ENCODE measurements at regions not wholly inside any gene's neighbourhood (a gene's known extent, or its start where the extent isn't known, plus 50 kb on each side); places are given as distances from the start of the nearest gene placed in this dataset.
A peak's percentile ranks its signal among the peaks of the same experiment; 100 is the strongest.

GRCh38 chr5:54703133-54703532, 185.6 kb downstream of the SNX18 start:
- Mint-ChIP-seq H3K27ac (no peak overlapping the region), H3K36me3 (no peaks in the 10 kb centered on the region), H3K4me1 (peaks cover 32% of the 10 kb centered on the region), H3K9me3 (no peaks in the 10 kb centered on the region), H3K4me3 (no peak overlapping the region), H3K27me3 (no peaks in the 10 kb centered on the region)
- ATAC-seq = no peak

DNA sequence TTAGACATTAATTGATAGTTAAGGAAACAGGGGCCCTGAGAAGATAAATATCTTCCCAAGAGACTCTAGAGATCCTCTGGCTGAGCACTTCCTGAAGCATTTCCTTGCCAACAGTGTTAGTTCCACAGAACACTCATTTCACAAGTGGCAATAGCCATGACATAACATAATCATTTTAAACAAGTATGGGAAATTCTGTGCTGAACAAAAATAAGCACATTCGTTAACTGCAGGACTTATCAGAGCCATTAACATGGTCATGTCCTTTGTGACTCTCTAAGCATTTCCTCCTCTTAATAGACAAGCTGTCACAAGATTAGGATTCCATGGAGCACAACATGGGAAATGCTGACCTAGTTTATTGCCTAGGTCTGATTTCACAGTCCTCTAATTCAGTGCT, 184.9 kb downstream of the SNX18 start:
- H3K27me3 Mint-ChIP-seq = no peaks in the 10 kb centered on the region

DNA sequence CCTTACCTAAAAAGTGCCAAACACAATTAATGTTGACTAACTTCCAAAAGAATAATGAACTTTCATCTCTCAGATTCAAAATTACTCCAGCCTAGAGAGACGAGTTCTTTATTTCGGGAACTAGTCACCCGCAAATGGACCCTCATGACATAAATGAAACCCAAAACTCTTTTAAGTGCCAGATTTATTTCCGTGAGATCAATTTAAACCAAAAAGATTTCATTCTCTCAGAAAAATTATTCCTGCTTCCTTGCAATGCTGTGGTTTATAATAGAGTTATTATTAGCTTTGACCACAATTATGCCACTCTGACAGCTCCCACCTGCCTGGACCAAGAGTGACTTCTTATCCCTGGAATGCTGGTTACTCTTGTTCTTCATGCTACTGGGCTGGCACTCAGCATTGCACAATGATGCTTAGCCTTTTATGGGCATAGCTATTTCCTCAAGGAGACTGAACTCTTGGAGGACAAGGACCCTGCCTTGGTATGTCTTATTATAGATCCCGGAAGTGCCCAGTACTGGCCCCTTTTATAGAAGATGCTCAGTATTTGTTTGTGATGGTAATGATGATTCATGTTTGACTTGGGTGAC, 183.5 kb downstream of the SNX18 start:
- no peak overlapping the region for H3K4me3 Mint-ChIP-seq
- H3K9me3 Mint-ChIP-seq = no peaks in the 10 kb centered on the region

More for the DNA sequence above, 184.9 kb downstream of the SNX18 start:
- no peaks in the 10 kb centered on the region for H3K9me3 Mint-ChIP-seq
- no peaks in the 10 kb centered on the region for H3K36me3 Mint-ChIP-seq
- H3K27ac Mint-ChIP-seq = no peak overlapping the region
- H3K4me1 Mint-ChIP-seq = peaks cover 35% of the 10 kb centered on the region
- no peak overlapping the region for H3K4me3 Mint-ChIP-seq
- ATAC-seq = no peak

GRCh38 chr5:54696931-54697330, 179.4 kb downstream of the SNX18 start:
- Mint-ChIP-seq H3K4me3 (no peak overlapping the region), H3K4me1 (peaks cover 12% of the 10 kb centered on the region), H3K36me3 (peaks cover 3% of the 10 kb centered on the region), H3K27me3 (no peaks in the 10 kb centered on the region), H3K27ac (no peak overlapping the region), H3K9me3 (peaks cover 2% of the 10 kb centered on the region)
- ATAC-seq = no peak

More for the DNA sequence above, 183.5 kb downstream of the SNX18 start:
- Mint-ChIP-seq H3K27ac (no peak overlapping the region), H3K4me1 (peaks cover 22% of the 10 kb centered on the region), H3K27me3 (no peaks in the 10 kb centered on the region), H3K36me3 (no peaks in the 10 kb centered on the region)
- no peak for ATAC-seq

DNA sequence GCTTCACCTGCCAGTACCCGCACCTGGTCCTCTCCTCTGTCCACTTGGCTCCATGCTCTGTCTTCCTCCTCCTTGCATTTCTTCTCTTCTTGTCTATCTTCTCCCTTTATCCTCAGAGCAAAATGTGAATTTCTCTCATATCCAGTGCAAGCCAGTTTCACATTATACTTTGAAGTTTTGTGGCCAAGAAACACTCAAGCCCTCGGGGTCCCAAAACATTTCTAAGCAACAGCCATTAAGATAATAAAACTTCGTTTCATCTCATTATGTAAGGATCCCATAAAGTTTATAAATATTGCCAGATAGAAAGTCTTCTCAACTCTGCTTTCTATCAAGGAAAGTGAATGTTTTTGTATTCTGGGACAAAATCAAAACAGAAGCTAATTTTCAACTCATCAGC, 178.8 kb downstream of the SNX18 start:
- peaks cover 18% of the 10 kb centered on the region for H3K4me1 Mint-ChIP-seq
- peaks cover 6% of the 10 kb centered on the region for H3K36me3 Mint-ChIP-seq
- H3K27me3 Mint-ChIP-seq = no peaks in the 10 kb centered on the region
- H3K27ac Mint-ChIP-seq = no peak overlapping the region
- H3K4me3 Mint-ChIP-seq = no peak overlapping the region
- no peak for ATAC-seq
- peaks cover 3% of the 10 kb centered on the region for H3K9me3 Mint-ChIP-seq

- Mint-ChIP-seq H3K4me3 (no peak overlapping the region), H3K36me3 (peaks cover 6% of the 10 kb centered on the region), H3K27me3 (no peaks in the 10 kb centered on the region), H3K9me3 (peaks cover 3% of the 10 kb centered on the region), H3K27ac (no peak overlapping the region), H3K4me1 (peaks cover 28% of the 10 kb centered on the region)
- ATAC-seq = no peak
These were observed 177.8 kb downstream of the SNX18 start for GRCh38 chr5:54695198-54695966.

- Mint-ChIP-seq H3K4me1 (peaks cover 40% of the 10 kb centered on the region), H3K36me3 (peaks cover 6% of the 10 kb centered on the region), H3K9me3 (peaks cover 3% of the 10 kb centered on the region), H3K4me3 (no peak overlapping the region), H3K27ac (no peak overlapping the region), H3K27me3 (no peaks in the 10 kb centered on the region)
- ATAC-seq = no peak
These were observed 176.5 kb downstream of the SNX18 start for GRCh38 chr5:54693936-54694657.

DNA sequence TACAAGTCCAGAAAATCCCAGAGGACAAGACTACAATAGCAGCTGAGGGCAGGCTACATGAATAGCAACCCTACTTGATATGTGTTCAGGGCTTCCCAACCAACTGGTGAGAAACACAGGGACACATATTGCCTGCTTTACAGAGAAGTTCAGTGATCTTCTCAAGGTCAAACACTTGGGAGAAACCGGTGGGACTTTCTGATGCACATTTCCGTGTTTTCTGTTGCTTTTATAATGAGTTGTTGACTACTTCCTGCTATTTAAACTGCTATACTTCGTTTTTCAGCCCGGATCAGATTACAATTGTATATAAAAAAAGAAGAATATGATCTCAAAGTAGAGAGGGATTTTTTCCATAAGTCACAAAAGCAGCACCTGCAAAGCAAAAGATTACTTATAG, 175.1 kb downstream of the SNX18 start:
- no peak overlapping the region for H3K27ac Mint-ChIP-seq
- H3K4me3 Mint-ChIP-seq = no peak overlapping the region
- peaks cover 3% of the 10 kb centered on the region for H3K9me3 Mint-ChIP-seq
- H3K4me1 Mint-ChIP-seq = peaks cover 38% of the 10 kb centered on the region
- peaks cover 6% of the 10 kb centered on the region for H3K36me3 Mint-ChIP-seq
- ATAC-seq = no peak
- H3K27me3 Mint-ChIP-seq = no peaks in the 10 kb centered on the region

GRCh38 chr5:54691656-54692055, 174.1 kb downstream of the SNX18 start:
- H3K27me3 Mint-ChIP-seq = no peaks in the 10 kb centered on the region
- peaks cover 3% of the 10 kb centered on the region for H3K9me3 Mint-ChIP-seq
- peaks cover 6% of the 10 kb centered on the region for H3K36me3 Mint-ChIP-seq
- H3K4me1 Mint-ChIP-seq = peaks cover 38% of the 10 kb centered on the region
- H3K27ac Mint-ChIP-seq = peak overlapping the region; percentile 56
- H3K4me3 Mint-ChIP-seq = no peak overlapping the region
- ATAC-seq = peak; percentile 56

DNA sequence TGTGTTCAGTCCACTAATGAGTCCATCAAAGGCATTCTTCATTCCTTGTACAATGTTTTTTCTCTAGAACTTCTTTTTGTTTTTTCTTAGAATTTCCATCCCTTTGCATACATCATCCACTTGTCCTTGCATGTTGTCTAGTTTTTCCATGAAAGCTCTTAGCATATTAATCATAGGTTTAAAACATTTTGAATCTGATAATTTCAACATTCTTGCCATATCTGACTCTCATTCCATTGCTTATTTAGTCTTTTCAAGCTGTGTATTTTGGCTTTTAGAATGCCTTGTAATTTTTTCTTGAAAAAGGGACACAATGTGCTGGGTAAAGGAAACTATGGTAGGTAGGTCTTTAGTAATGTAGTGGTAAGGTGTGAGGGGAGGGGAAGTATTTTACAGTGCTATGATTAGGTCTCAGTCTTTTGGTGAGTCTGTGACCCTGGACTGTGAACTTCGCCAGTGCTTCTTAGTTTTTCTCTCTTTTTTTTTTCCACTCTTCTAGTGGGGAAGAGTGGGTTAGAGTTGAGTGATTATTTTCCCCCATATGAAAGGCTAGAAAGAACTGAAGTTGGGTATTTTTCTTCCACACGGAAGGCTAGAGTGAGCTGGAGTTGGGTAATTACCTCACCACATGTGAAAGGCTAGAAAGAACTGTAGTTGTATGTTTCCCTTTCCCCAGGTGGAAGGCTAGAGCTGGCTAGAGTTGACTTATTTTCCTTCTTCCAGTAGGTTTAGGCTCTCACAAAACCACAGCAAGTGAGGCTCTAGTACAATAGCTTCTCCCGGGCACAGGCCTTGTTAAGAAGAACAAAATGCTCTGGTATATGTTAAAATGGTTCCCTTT, 172.1 kb downstream of the SNX18 start:
- peak overlapping the region; percentile 56 for H3K27ac Mint-ChIP-seq
- H3K27me3 Mint-ChIP-seq = no peaks in the 10 kb centered on the region
- peaks cover 6% of the 10 kb centered on the region for H3K36me3 Mint-ChIP-seq
- H3K4me3 Mint-ChIP-seq = no peak overlapping the region
- H3K4me1 Mint-ChIP-seq = peaks cover 38% of the 10 kb centered on the region
- peaks cover 3% of the 10 kb centered on the region for H3K9me3 Mint-ChIP-seq
- peak; percentile 45 for ATAC-seq

DNA sequence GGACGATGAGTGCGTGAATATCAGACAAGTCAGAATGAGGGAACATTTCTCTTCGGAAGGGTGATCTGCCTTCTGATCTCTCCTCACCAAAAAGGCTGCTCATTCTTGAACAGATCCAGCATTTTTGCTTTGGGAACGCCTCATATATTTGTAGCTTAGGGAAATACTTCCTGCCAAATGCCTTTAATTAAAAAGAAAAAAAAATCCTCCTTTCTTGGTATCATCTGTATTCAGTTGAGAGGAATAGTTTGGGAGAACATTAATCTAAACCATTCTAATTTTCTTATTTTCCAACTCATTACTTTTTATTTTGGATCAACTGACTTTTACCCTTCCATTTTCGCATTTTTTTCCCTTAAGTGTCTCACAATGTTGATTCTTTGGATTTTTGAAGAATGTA, 163.4 kb downstream of the SNX18 start:
- ATAC-seq = no peak
- peaks cover 6% of the 10 kb centered on the region for H3K9me3 Mint-ChIP-seq
- H3K27ac Mint-ChIP-seq = no peak overlapping the region
- peaks cover 3% of the 10 kb centered on the region for H3K4me1 Mint-ChIP-seq
- no peaks in the 10 kb centered on the region for H3K36me3 Mint-ChIP-seq
- H3K27me3 Mint-ChIP-seq = no peaks in the 10 kb centered on the region
- no peak overlapping the region for H3K4me3 Mint-ChIP-seq

DNA sequence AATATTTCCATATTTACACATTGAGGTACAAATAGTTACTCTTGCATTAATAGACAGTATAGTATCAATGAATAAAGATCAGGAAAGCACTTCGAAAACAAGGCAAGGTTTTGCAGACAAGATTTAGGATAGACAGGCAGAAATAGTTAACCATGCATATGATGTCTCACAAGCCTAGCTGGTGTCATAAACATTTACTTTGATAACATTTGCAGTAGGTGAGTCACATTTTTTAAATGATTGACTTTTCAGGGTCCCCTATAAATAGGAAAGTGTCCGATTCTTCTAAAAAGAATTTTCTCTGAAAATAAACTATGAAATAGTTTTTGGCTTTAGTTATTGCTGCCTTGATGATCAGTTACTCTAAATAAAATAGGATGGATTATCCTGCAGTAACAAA, 162.1 kb downstream of the SNX18 start:
- ATAC-seq = no peak
- no peak overlapping the region for H3K27ac Mint-ChIP-seq
- no peaks in the 10 kb centered on the region for H3K27me3 Mint-ChIP-seq
- H3K4me1 Mint-ChIP-seq = peaks cover 12% of the 10 kb centered on the region
- no peaks in the 10 kb centered on the region for H3K36me3 Mint-ChIP-seq
- no peak overlapping the region for H3K4me3 Mint-ChIP-seq
- peaks cover 6% of the 10 kb centered on the region for H3K9me3 Mint-ChIP-seq

- Mint-ChIP-seq H3K9me3 (peaks cover 6% of the 10 kb centered on the region), H3K36me3 (no peaks in the 10 kb centered on the region), H3K27ac (no peak overlapping the region), H3K27me3 (no peaks in the 10 kb centered on the region), H3K4me3 (no peak overlapping the region), H3K4me1 (peaks cover 21% of the 10 kb centered on the region)
- ATAC-seq = no peak
These were observed 161.2 kb downstream of the SNX18 start for GRCh38 chr5:54678737-54679136.

- Mint-ChIP-seq H3K9me3 (peaks cover 3% of the 10 kb centered on the region), H3K4me3 (no peak overlapping the region), H3K36me3 (peaks cover 5% of the 10 kb centered on the region), H3K27me3 (no peaks in the 10 kb centered on the region), H3K4me1 (peaks cover 40% of the 10 kb centered on the region), H3K27ac (no peak overlapping the region)
- ATAC-seq = no peak
These were observed 159.2 kb downstream of the SNX18 start for GRCh38 chr5:54676481-54677340.

Measured in stimulated activated memory B cell treated with anti-CD40 and anti-IgM and Interleukin-4, amounts not matched to agents 10 μg/mL and 1 μg/mL and 100 μg/mL, for 72 hours (primary cell).